GM10266 (cell line): ENCODE measurements at regions not wholly inside any gene's neighbourhood (a gene's known extent, or its start where the extent isn't known, plus 50 kb on each side); places are given as distances from the start of the nearest gene placed in this dataset.

ENCODE experiments used
- DNase-seq: peaks from one replicate; pipeline ENCODE4 v3.0.0; 2012; ENCODE audit errors: extremely low spot score
- CTCF ChIP-seq: IDR thresholded peaks from 2 replicates; pipeline ENCODE4 v1.5.1; 2012; ENCODE audit warnings: mild to moderate bottlenecking, low read depth; ENCODE audit not compliant: control insufficient read depth, insufficient read depth; ENCODE audit errors: missing control alignments

GRCh38 chr1:83029916-83030315 lies 969.0 kb downstream of the TTLL7 start:
- TF ChIP-seq CTCF, result no peak
- no peak for DNase-seq

- no peak for TF ChIP-seq CTCF
- no peak for DNase-seq
Measured at GRCh38 chr1:83029050-83029449, 969.9 kb downstream of the TTLL7 start.

- no peak for TF ChIP-seq CTCF
- DNase-seq, result no peak
Measured at GRCh38 chr1:83028467-83028866, 970.5 kb downstream of the TTLL7 start.

GRCh38 chr1:83027511-83027910 lies 971.4 kb downstream of the TTLL7 start:
- no peak for TF ChIP-seq CTCF
- no peak for DNase-seq

GRCh38 chr1:83026745-83027144 lies 972.2 kb downstream of the TTLL7 start:
- DNase-seq, result no peak
- TF ChIP-seq CTCF, result no peak

GRCh38 chr1:83024251-83024767 lies 974.6 kb downstream of the TTLL7 start:
- TF ChIP-seq CTCF, result no peak
- no peak for DNase-seq

GRCh38 chr1:83023212-83023611 lies 975.7 kb downstream of the TTLL7 start:
- DNase-seq, result no peak
- no peak for TF ChIP-seq CTCF
